ENCODE measurements at regions not wholly inside any gene's neighbourhood (a gene's known extent, or its start where the extent isn't known, plus 50 kb on each side); places are given as distances from the start of the nearest gene placed in this dataset.

DNA sequence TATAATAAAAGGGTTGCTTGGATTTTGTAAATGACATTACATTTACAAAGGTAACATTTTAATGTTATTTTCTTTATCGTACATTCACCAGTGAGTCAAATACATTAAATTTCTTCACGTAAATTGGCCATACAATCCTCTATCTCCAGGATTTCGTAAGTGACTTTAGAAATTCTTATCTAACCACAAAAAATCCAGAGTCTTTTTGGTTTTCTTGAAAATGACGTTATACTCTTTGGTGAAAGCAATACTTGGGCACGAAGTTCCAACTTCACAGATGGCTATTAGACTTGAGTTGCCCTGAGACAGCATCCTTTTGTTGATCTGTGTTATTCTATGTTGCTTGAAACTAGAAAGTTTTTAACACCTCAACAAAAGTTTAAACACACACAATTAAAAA, 87.4 kb upstream of the CDH10 start (continued):
- TF ChIP-seq, protein P1, sequence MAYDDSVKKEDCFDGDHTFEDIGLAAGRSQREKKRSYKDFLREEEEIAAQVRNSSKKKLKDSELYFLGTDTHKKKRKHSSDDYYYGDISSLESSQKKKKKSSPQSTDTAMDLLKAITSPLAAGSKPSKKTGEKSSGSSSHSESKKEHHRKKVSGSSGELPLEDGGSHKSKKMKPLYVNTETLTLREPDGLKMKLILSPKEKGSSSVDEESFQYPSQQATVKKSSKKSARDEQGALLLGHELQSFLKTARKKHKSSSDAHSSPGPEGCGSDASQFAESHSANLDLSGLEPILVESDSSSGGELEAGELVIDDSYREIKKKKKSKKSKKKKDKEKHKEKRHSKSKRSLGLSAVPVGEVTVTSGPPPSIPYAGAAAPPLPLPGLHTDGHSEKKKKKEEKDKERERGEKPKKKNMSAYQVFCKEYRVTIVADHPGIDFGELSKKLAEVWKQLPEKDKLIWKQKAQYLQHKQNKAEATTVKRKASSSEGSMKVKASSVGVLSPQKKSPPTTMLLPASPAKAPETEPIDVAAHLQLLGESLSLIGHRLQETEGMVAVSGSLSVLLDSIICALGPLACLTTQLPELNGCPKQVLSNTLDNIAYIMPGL (CRISPR knock-in tag; IDR thresholded peaks at IDR 0.05; ENCODE audit: borderline replicate concordance): no peak
- TF ChIP-seq EP300 (IDR thresholded peaks at IDR 0.05) (no peak), JUN (IDR thresholded peaks at IDR 0.05) (no peak), NR3C1 (IDR thresholded peaks at IDR 0.05) (no peak)

GRCh38 chr5:24720743-24721142, 76.0 kb upstream of the CDH10 start:
- ATAC-seq (no peak), FAIRE-seq (no peak), DNase-seq (ENCODE audit: low read depth in 1 of 2, low spot score in 1 of 2) (no peak)
- no peak overlapping the region for H3K27ac ChIP-seq
- no peaks in the 10 kb centered on the region for H3K9me3 ChIP-seq
- no peak overlapping the region for H3K4me3 ChIP-seq
- ChIA-PET CTCF (no interaction called here), POLR2A (no interaction called here)
- H3K4me1 ChIP-seq: no peaks in the 10 kb centered on the region
- TF ChIP-seq MAFK (IDR thresholded peaks at IDR 0.05; ENCODE audit: partially characterized antibody) (peak; percentile 96), POLR2AphosphoS2 (conservative IDR thresholded peaks at IDR 0.05; ENCODE audit: low read length) (no peak)
- WGBS (ENCODE audit: missing lambda C conversion rate): 42% methylated on average over 3 of the region's 3 CpGs
- no peak overlapping the region for H3K4me2 ChIP-seq

DNA sequence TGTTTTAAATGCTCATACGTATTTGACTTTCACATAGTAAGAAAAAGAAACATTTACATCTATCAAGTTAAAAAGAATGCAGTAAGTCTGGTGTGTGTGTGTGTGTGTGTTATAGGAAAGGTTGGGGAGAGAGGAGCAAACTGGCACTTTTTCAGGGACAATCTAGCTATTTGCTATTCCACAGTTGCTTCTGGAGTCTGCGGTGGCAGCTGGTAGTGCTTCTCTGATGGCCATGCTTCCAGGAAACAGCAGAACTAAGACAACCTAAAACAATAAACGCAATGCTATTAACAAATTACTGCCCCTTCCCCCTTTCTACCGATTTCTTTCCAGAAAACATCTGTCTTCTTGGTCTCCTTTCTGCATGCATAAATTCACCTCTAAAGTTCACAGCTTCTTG, 70.0 kb upstream of the CDH10 start:
- Histone ChIP-seq H3K27ac (no peak overlapping the region), H3K4me1 (no peaks in the 10 kb centered on the region), H3K9me3 (no peaks in the 10 kb centered on the region), H3K4me3 (no peak overlapping the region; the same call in 2 of the 3 replicates), H3K4me2 (peak overlapping the region; percentile 24)
- WGBS (ENCODE audit: missing lambda C conversion rate): 9% methylated on average over 4 of the region's 4 CpGs
- no peak for FAIRE-seq
- CTCF ChIA-PET: interaction anchor here (1.3 kb wide), 1 partner anchor 36 kb away, joined by 3 read pairs; no protein-coding TSS in a partner anchor
- peak in 1 of 2 experiments; percentile 30; a peak in 1 of 6 replicates for ATAC-seq
- POLR2A ChIA-PET: no interaction called here
- DNase-seq (ENCODE audit: low read depth in 1 of 2, low spot score in 1 of 2): no peak
- TF ChIP-seq SMC3 (IDR thresholded peaks at IDR 0.05) (no peak), NPAS2 (CRISPR knock-in tag; IDR thresholded peaks at IDR 0.05; ENCODE audit: borderline replicate concordance) (no peak), RNF2 (IDR thresholded peaks at IDR 0.05; ENCODE audit: borderline replicate concordance, low read depth) (no peak), TFCP2L1 (CRISPR knock-in tag; IDR thresholded peaks at IDR 0.05) (no peak), E2F6 (IDR thresholded peaks at IDR 0.05; ENCODE audit: borderline replicate concordance, low read depth) (no peak), EHMT2 (IDR thresholded peaks at IDR 0.05; ENCODE audit: low read depth) (no peak), BHLHE40 (IDR thresholded peaks at IDR 0.05; ENCODE audit: low read depth, low read length) (no peak), USF2 (IDR thresholded peaks at IDR 0.05) (no peak)
- TF ChIP-seq, protein P2, sequence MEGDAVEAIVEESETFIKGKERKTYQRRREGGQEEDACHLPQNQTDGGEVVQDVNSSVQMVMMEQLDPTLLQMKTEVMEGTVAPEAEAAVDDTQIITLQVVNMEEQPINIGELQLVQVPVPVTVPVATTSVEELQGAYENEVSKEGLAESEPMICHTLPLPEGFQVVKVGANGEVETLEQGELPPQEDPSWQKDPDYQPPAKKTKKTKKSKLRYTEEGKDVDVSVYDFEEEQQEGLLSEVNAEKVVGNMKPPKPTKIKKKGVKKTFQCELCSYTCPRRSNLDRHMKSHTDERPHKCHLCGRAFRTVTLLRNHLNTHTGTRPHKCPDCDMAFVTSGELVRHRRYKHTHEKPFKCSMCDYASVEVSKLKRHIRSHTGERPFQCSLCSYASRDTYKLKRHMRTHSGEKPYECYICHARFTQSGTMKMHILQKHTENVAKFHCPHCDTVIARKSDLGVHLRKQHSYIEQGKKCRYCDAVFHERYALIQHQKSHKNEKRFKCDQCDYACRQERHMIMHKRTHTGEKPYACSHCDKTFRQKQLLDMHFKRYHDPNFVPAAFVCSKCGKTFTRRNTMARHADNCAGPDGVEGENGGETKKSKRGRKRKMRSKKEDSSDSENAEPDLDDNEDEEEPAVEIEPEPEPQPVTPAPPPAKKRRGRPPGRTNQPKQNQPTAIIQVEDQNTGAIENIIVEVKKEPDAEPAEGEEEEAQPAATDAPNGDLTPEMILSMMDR (IDR thresholded peaks at IDR 0.05): no peak

GRCh38 chr5:24712947-24713346, 68.2 kb upstream of the CDH10 start:
- 0% methylated on average over 2 of the region's 2 CpGs for WGBS (ENCODE audit: missing lambda C conversion rate)
- ATAC-seq: no peak
- ChIA-PET CTCF (no interaction called here), POLR2A (no interaction called here)
- H3K9me3 ChIP-seq: no peaks in the 10 kb centered on the region
- no peak overlapping the region for H3K27ac ChIP-seq
- H3K4me1 ChIP-seq: no peaks in the 10 kb centered on the region
- no peak overlapping the region for H3K4me3 ChIP-seq
- no peak for FAIRE-seq
- no peak overlapping the region for H3K4me2 ChIP-seq
- DNase-seq (ENCODE audit: low read depth in 1 of 2, low spot score in 1 of 2): no peak
- TF ChIP-seq RCOR1 (IDR thresholded peaks at IDR 0.05; ENCODE audit: low read depth, low read length) (no peak), FOSB (CRISPR knock-in tag; IDR thresholded peaks at IDR 0.05) (no peak), HEYL (CRISPR knock-in tag; IDR thresholded peaks at IDR 0.05) (no peak), POLR2AphosphoS2 (conservative IDR thresholded peaks at IDR 0.05; ENCODE audit: low read length) (no peak), JUNB (IDR thresholded peaks at IDR 0.05) (no peak), RFX5 (IDR thresholded peaks at IDR 0.05) (no peak), NR3C1 (IDR thresholded peaks at IDR 0.05) (no peak), E2F6 (IDR thresholded peaks at IDR 0.05; ENCODE audit: borderline replicate concordance, low read depth) (no peak), MAFK (IDR thresholded peaks at IDR 0.05; ENCODE audit: partially characterized antibody) (no peak)
- TF ChIP-seq, protein P1 (CRISPR knock-in tag; IDR thresholded peaks at IDR 0.05; ENCODE audit: borderline replicate concordance): no peak
- TF ChIP-seq, protein P2 (IDR thresholded peaks at IDR 0.05): no peak
